NCI-H1436 treated with DMSO at 0.1 percent for 48 hours (cell line): ENCODE measurements at regions not wholly inside any gene's neighbourhood (a gene's known extent, or its start where the extent isn't known, plus 50 kb on each side); places are given as distances from the start of the nearest gene placed in this dataset.
A peak's percentile ranks its signal among the peaks of the same experiment; 100 is the strongest.
"Not testable (repeated sequence)": the region's sequence is repeated elsewhere in the genome, so short reads cannot be mapped to it uniquely, and the experiment has no call there.

ENCODE experiments used
- DNase-seq: peaks from one replicate; lab custom pipeline; 2025; lab: John Stamatoyannopoulos, UW

GRCh38 chr1:60849401-60849800, 233.0 kb upstream of the NFIA start:
- no peak for DNase-seq

- DNase-seq: no peak
These were observed 233.7 kb upstream of the NFIA start for GRCh38 chr1:60848583-60849188.

GRCh38 chr1:60847855-60848582, 234.3 kb upstream of the NFIA start:
- DNase-seq: no peak

- no peak for DNase-seq
These were observed 235.0 kb upstream of the NFIA start for GRCh38 chr1:60847391-60847790.

- DNase-seq: not testable (repeated sequence)
These were observed 236.7 kb upstream of the NFIA start for GRCh38 chr1:60845659-60846058.

GRCh38 chr1:60842304-60842703, 240.1 kb upstream of the NFIA start:
- no peak for DNase-seq

- DNase-seq: no peak
These were observed 241.0 kb upstream of the NFIA start for GRCh38 chr1:60841116-60842046.

- DNase-seq: not testable (repeated sequence)
These were observed 241.9 kb upstream of the NFIA start for GRCh38 chr1:60840476-60840875.

- peak; percentile 22 for DNase-seq
These were observed 246.7 kb upstream of the NFIA start for GRCh38 chr1:60835649-60836048.

- no peak for DNase-seq
These were observed 249.2 kb upstream of the NFIA start for GRCh38 chr1:60833173-60833572.

- no peak for DNase-seq
These were observed 250.0 kb upstream of the NFIA start for GRCh38 chr1:60832367-60832766.

GRCh38 chr1:60831780-60832179, 250.6 kb upstream of the NFIA start:
- no peak for DNase-seq

GRCh38 chr1:60828944-60829343, 253.4 kb upstream of the NFIA start:
- no peak for DNase-seq

- DNase-seq: no peak
These were observed 255.9 kb upstream of the NFIA start for GRCh38 chr1:60826320-60827094.

GRCh38 chr1:60825593-60825992, 256.8 kb upstream of the NFIA start:
- DNase-seq: peak; percentile 17

- no peak for DNase-seq
These were observed 259.2 kb upstream of the NFIA start for GRCh38 chr1:60823151-60823550.

- no peak for DNase-seq
These were observed 260.1 kb upstream of the NFIA start for GRCh38 chr1:60822252-60822651.

GRCh38 chr1:60821156-60821555, 261.2 kb upstream of the NFIA start:
- DNase-seq: no peak

- no peak for DNase-seq
These were observed 263.2 kb upstream of the NFIA start for GRCh38 chr1:60818969-60819701.

- DNase-seq: no peak
These were observed 269.3 kb upstream of the NFIA start for GRCh38 chr1:60813071-60813470.
